Astrocyte (in vitro differentiated cells and primary cell): ENCODE measurements at regions not wholly inside any gene's neighbourhood (a gene's known extent, or its start where the extent isn't known, plus 50 kb on each side); places are given as distances from the start of the nearest gene placed in this dataset.

Experiments
- CTCF ChIP-seq: IDR thresholded peaks from 2 replicates; pipeline ENCODE4 v1.5.1; 2011; ENCODE audit warnings: low read depth, mild to moderate bottlenecking, inconsistent platforms, low read length, moderate library complexity; ENCODE audit not compliant: insufficient read depth
- EZH2 ChIP-seq: IDR thresholded peaks from 2 replicates; pipeline ENCODE4 v1.6.1; 2012; ENCODE audit warnings: mild to moderate bottlenecking, low read length, inconsistent platforms; ENCODE audit not compliant: insufficient read depth

GRCh38 chr6:106807947-106808611 is 166.4 kb downstream of the CD24 start:
- no peak for TF ChIP-seq CTCF
- no peak for TF ChIP-seq EZH2
